Cardiac fibroblast (primary cell): ENCODE measurements at regions not wholly inside any gene's neighbourhood (a gene's known extent, or its start where the extent isn't known, plus 50 kb on each side); places are given as distances from the start of the nearest gene placed in this dataset.

ENCODE experiments used
- DNase-seq, 2 donors: peaks; one replicate each; pipeline versions ENCODE4 v3.0.0 to v3.0.0-alpha.2; 2010; ENCODE audit warnings: low read depth in 2 of 2
- H3K4me3 ChIP-seq, 2 donors: replicated peaks in 1 of 2; 1 replicate in 1 of 2; 2 replicates in 1 of 2; pipeline ENCODE4 v1.5.1; 2011; ENCODE audit warnings: low read depth in 2 of 2, low read length in 2 of 2, mild to moderate bottlenecking in 2 of 2, moderate library complexity in 1 of 2
- CTCF ChIP-seq: IDR thresholded peaks from one replicate; pipeline ENCODE4 v1.5.1; 2011; ENCODE audit warnings: low read depth, mild to moderate bottlenecking, low read length, inconsistent platforms

- TF ChIP-seq CTCF, result no peak
- peak; percentile 71 to 92 for DNase-seq
- H3K4me3 ChIP-seq, result no peak overlapping the region
Measured at GRCh38 chr5:34533582-34534522, 122.3 kb upstream of the RAI14 start.

GRCh38 chr5:34534523-34535103 is 121.5 kb upstream of the RAI14 start:
- H3K4me3 ChIP-seq, result no peak overlapping the region
- DNase-seq, result peak; percentile 91 to 94
- TF ChIP-seq CTCF, result no peak

GRCh38 chr5:34535433-34535832 is 120.7 kb upstream of the RAI14 start:
- DNase-seq, result peak in 1 of 2 donors; percentile 10
- TF ChIP-seq CTCF, result no peak

GRCh38 chr5:34535944-34536623 is 120.0 kb upstream of the RAI14 start:
- DNase-seq, result peak in 1 of 2 donors; percentile 11
- TF ChIP-seq CTCF, result no peak
- H3K4me3 ChIP-seq, result no peak overlapping the region

More at GRCh38 chr5:34535433-34535832, 120.7 kb upstream of the RAI14 start:
- H3K4me3 ChIP-seq, result no peak overlapping the region

GRCh38 chr5:34536699-34537098 is 119.4 kb upstream of the RAI14 start:
- no peak overlapping the region for H3K4me3 ChIP-seq
- no peak for TF ChIP-seq CTCF
- no peak for DNase-seq

GRCh38 chr5:34538026-34538672 is 118.0 kb upstream of the RAI14 start:
- peak; percentile 42 for TF ChIP-seq CTCF
- DNase-seq, result peak; percentile 22 to 61
- H3K4me3 ChIP-seq, result no peak overlapping the region
